ENCODE measurements at regions not wholly inside any gene's neighbourhood (a gene's known extent, or its start where the extent isn't known, plus 50 kb on each side); places are given as distances from the start of the nearest gene placed in this dataset.

GRCh38 chr4:71247706-71248105 is 91.1 kb upstream of the SLC4A4 start:
- no peaks in the 10 kb centered on the region for H3K9me3 ChIP-seq
- H3K36me3 ChIP-seq = no peaks in the 10 kb centered on the region
- DNase-seq (no peak), ATAC-seq (peak; percentile 36 to 68 (median 46))
- intact Hi-C loops (cut with DNase I) = no loop called here
- no peak overlapping the region for H3K4me3 ChIP-seq
- H3K4me1 ChIP-seq = peaks cover 0 to 34% (median 5%) of the 10 kb centered on the region in 12 donors
- TF ChIP-seq CTCF (IDR thresholded peaks at IDR 0.05) (no peak), POLR2A (IDR thresholded peaks at IDR 0.05) (no peak)
- WGBS, 4 donors = 53 to 60% (median 58%) methylated on average over 5 of the region's 5 CpGs
- H3K27ac ChIP-seq = peak overlapping the region in 1 of 12 donors; percentile 17
- no peaks in the 10 kb centered on the region for H3K27me3 ChIP-seq

GRCh38 chr4:71251261-71251660 is 87.6 kb upstream of the SLC4A4 start:
- TF ChIP-seq POLR2A (IDR thresholded peaks at IDR 0.05) = no peak
- TF ChIP-seq CTCF (IDR thresholded peaks at IDR 0.05) = no peak
- no peaks in the 10 kb centered on the region for H3K9me3 ChIP-seq
- peaks cover 0 to 4% (median 0%) of the 10 kb centered on the region in 9 donors for H3K36me3 ChIP-seq
- DNase-seq = no peak
- WGBS, 4 donors = 13 to 23% (median 20%) methylated on average over 2 of the region's 2 CpGs
- intact Hi-C loops (cut with DNase I) = loop anchor here in 1 of 10 donors (5.0 kb wide), 1 partner anchor 64 kb away; no protein-coding TSS in a partner anchor
- no peaks in the 10 kb centered on the region for H3K27me3 ChIP-seq
- peaks cover 0 to 66% (median 24%) of the 10 kb centered on the region in 12 donors for H3K4me1 ChIP-seq
- H3K27ac ChIP-seq = peak overlapping the region in 3 of 12 donors; percentile 14 to 56 (median 22)
- no peak overlapping the region for H3K4me3 ChIP-seq
- ATAC-seq = peak in 3 of 4 donors; percentile 27 to 35 (median 34)

GRCh38 chr4:71253545-71253944 is 85.3 kb upstream of the SLC4A4 start:
- H3K4me3 ChIP-seq = peak overlapping the region in 1 of 12 donors; percentile 20
- DNase-seq = no peak
- no peaks in the 10 kb centered on the region for H3K27me3 ChIP-seq

More at GRCh38 chr4:71253545-71253944, 85.3 kb upstream of the SLC4A4 start:
- H3K9me3 ChIP-seq = no peaks in the 10 kb centered on the region
- H3K27ac ChIP-seq = peak overlapping the region in 1 of 12 donors; percentile 29
- ATAC-seq = no peak
- TF ChIP-seq POLR2A (IDR thresholded peaks at IDR 0.05) (no peak), CTCF (IDR thresholded peaks at IDR 0.05) (no peak)
- H3K36me3 ChIP-seq = peaks cover 0 to 4% (median 0%) of the 10 kb centered on the region in 9 donors
- 47 to 55% (median 50%) methylated on average over 1 of the region's 1 CpG for WGBS, 4 donors
- peaks cover 0 to 63% (median 22%) of the 10 kb centered on the region in 12 donors for H3K4me1 ChIP-seq
- intact Hi-C loops (cut with DNase I) = loop anchor here in 1 of 10 donors (5.0 kb wide), 1 partner anchor 66 kb away; no protein-coding TSS in a partner anchor
